ENCODE measurements at regions not wholly inside any gene's neighbourhood (a gene's known extent, or its start where the extent isn't known, plus 50 kb on each side); places are given as distances from the start of the nearest gene placed in this dataset.
A peak's percentile ranks its signal among the peaks of the same experiment; 100 is the strongest.

DNA sequence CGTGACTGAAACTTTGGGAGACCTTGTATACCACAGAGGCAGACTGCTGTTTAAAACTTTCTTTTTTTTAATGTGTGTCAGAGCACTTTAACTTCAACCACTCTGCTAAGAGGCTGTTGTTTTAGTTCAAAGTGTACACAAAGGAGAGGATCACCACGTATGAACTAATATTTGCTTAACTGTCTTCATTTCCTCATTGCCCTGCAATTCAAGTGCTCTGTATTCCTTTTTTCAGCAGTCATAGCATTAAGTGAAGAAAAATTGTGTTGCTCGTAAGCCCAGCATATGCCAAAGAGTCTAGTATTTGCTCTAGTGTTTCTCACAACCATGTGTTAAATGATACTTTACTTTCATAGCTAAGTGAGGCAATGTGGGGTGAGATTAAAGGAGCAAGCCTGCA is 63.0 kb upstream of the HHIP start (continued):
- no peak for TF ChIP-seq JUNB (CRISPR knock-in tag; IDR thresholded peaks at IDR 0.05; ENCODE audit: borderline replicate concordance)
- TF ChIP-seq YEATS2 (CRISPR knock-in tag; IDR thresholded peaks at IDR 0.05; ENCODE audit: borderline replicate concordance): no peak
- no peak for TF ChIP-seq AGO1 (IDR thresholded peaks at IDR 0.05; ENCODE audit: low read depth, low read length, poor library complexity, severe bottlenecking)
- TF ChIP-seq, protein P1, sequence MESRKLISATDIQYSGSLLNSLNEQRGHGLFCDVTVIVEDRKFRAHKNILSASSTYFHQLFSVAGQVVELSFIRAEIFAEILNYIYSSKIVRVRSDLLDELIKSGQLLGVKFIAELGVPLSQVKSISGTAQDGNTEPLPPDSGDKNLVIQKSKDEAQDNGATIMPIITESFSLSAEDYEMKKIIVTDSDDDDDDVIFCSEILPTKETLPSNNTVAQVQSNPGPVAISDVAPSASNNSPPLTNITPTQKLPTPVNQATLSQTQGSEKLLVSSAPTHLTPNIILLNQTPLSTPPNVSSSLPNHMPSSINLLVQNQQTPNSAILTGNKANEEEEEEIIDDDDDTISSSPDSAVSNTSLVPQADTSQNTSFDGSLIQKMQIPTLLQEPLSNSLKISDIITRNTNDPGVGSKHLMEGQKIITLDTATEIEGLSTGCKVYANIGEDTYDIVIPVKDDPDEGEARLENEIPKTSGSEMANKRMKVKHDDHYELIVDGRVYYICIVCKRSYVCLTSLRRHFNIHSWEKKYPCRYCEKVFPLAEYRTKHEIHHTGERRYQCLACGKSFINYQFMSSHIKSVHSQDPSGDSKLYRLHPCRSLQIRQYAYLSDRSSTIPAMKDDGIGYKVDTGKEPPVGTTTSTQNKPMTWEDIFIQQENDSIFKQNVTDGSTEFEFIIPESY (CRISPR knock-in tag; IDR thresholded peaks at IDR 0.05): no peak
- TF ChIP-seq, protein P2, sequence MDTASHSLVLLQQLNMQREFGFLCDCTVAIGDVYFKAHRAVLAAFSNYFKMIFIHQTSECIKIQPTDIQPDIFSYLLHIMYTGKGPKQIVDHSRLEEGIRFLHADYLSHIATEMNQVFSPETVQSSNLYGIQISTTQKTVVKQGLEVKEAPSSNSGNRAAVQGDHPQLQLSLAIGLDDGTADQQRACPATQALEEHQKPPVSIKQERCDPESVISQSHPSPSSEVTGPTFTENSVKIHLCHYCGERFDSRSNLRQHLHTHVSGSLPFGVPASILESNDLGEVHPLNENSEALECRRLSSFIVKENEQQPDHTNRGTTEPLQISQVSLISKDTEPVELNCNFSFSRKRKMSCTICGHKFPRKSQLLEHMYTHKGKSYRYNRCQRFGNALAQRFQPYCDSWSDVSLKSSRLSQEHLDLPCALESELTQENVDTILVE (CRISPR knock-in tag; IDR thresholded peaks at IDR 0.05): no peak
- no peak for TF ChIP-seq SNAI1 (CRISPR knock-in tag; IDR thresholded peaks at IDR 0.05; ENCODE audit: borderline replicate concordance)
- TF ChIP-seq GABPA (IDR thresholded peaks at IDR 0.05; ENCODE audit: low read depth, low read length): no peak
- 0 out of 2 replicates have a peak, but pooled peaks have one; percentile 30 for TF ChIP-seq GABPA (CRISPR knock-in tag; IDR thresholded peaks at IDR 0.05; ENCODE audit: low read depth)
- no peak for TF ChIP-seq ZNF484 (CRISPR knock-in tag; IDR thresholded peaks at IDR 0.05; ENCODE audit: borderline replicate concordance, low read depth)
- no peak for TF ChIP-seq ZFP62 (CRISPR knock-in tag; IDR thresholded peaks at IDR 0.05)
- no peak for TF ChIP-seq TP53 (CRISPR knock-in tag; conservative IDR thresholded peaks at IDR 0.05)
- TF ChIP-seq MTF1 (CRISPR knock-in tag; IDR thresholded peaks at IDR 0.05): no peak
- TF ChIP-seq, protein P3, sequence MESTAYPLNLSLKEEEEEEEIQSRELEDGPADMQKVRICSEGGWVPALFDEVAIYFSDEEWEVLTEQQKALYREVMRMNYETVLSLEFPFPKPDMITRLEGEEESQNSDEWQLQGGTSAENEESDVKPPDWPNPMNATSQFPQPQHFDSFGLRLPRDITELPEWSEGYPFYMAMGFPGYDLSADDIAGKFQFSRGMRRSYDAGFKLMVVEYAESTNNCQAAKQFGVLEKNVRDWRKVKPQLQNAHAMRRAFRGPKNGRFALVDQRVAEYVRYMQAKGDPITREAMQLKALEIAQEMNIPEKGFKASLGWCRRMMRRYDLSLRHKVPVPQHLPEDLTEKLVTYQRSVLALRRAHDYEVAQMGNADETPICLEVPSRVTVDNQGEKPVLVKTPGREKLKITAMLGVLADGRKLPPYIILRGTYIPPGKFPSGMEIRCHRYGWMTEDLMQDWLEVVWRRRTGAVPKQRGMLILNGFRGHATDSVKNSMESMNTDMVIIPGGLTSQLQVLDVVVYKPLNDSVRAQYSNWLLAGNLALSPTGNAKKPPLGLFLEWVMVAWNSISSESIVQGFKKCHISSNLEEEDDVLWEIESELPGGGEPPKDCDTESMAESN (CRISPR knock-in tag; conservative IDR thresholded peaks at IDR 0.05): no peak
- peak; percentile 77 for TF ChIP-seq FOXA3 (CRISPR knock-in tag; IDR thresholded peaks at IDR 0.05)
- no peak for TF ChIP-seq ZNF670 (CRISPR knock-in tag; IDR thresholded peaks at IDR 0.05; ENCODE audit: borderline replicate concordance)
- 0 out of 2 replicates have a peak, but pooled peaks have one; percentile 24 for TF ChIP-seq CREM (IDR thresholded peaks at IDR 0.05)
- no peak for TF ChIP-seq CREM (CRISPR knock-in tag; IDR thresholded peaks at IDR 0.05)
- TF ChIP-seq, protein P4, sequence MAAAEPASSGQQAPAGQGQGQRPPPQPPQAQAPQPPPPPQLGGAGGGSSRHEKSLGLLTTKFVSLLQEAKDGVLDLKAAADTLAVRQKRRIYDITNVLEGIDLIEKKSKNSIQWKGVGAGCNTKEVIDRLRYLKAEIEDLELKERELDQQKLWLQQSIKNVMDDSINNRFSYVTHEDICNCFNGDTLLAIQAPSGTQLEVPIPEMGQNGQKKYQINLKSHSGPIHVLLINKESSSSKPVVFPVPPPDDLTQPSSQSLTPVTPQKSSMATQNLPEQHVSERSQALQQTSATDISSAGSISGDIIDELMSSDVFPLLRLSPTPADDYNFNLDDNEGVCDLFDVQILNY (CRISPR knock-in tag; conservative IDR thresholded peaks at IDR 0.05): no peak
- TF ChIP-seq, protein P5, sequence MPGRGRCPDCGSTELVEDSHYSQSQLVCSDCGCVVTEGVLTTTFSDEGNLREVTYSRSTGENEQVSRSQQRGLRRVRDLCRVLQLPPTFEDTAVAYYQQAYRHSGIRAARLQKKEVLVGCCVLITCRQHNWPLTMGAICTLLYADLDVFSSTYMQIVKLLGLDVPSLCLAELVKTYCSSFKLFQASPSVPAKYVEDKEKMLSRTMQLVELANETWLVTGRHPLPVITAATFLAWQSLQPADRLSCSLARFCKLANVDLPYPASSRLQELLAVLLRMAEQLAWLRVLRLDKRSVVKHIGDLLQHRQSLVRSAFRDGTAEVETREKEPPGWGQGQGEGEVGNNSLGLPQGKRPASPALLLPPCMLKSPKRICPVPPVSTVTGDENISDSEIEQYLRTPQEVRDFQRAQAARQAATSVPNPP (CRISPR knock-in tag; IDR thresholded peaks at IDR 0.05): no peak
- peak; percentile 39; the same call in 1 of the 2 replicates for TF ChIP-seq CEBPB (IDR thresholded peaks at IDR 0.05; ENCODE audit: borderline replicate concordance, low read depth, low read length)
- TF ChIP-seq, protein P6, sequence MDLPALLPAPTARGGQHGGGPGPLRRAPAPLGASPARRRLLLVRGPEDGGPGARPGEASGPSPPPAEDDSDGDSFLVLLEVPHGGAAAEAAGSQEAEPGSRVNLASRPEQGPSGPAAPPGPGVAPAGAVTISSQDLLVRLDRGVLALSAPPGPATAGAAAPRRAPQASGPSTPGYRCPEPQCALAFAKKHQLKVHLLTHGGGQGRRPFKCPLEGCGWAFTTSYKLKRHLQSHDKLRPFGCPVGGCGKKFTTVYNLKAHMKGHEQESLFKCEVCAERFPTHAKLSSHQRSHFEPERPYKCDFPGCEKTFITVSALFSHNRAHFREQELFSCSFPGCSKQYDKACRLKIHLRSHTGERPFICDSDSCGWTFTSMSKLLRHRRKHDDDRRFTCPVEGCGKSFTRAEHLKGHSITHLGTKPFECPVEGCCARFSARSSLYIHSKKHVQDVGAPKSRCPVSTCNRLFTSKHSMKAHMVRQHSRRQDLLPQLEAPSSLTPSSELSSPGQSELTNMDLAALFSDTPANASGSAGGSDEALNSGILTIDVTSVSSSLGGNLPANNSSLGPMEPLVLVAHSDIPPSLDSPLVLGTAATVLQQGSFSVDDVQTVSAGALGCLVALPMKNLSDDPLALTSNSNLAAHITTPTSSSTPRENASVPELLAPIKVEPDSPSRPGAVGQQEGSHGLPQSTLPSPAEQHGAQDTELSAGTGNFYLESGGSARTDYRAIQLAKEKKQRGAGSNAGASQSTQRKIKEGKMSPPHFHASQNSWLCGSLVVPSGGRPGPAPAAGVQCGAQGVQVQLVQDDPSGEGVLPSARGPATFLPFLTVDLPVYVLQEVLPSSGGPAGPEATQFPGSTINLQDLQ (CRISPR knock-in tag; IDR thresholded peaks at IDR 0.05): no peak
- 0 out of 2 replicates have a peak, but pooled peaks have one; percentile 19 for TF ChIP-seq SAP130 (CRISPR knock-in tag; IDR thresholded peaks at IDR 0.05; ENCODE audit: low read depth)
- TF ChIP-seq RBM22 (optimal IDR thresholded peaks at IDR 0.05; ENCODE audit: low read length): no peak
